ENCODE measurements at regions not wholly inside any gene's neighbourhood (a gene's known extent, or its start where the extent isn't known, plus 50 kb on each side); places are given as distances from the start of the nearest gene placed in this dataset.
A peak's percentile ranks its signal among the peaks of the same experiment; 100 is the strongest.

- Histone ChIP-seq H3K4me3 (no peak overlapping the region), H3K27me3 (no peaks in the 10 kb centered on the region), H3K36me3 (no peaks in the 10 kb centered on the region), H3K9me3 (no peaks in the 10 kb centered on the region), H3K4me1 (no peaks in the 10 kb centered on the region), H3K27ac (no peak overlapping the region)
- no peak for TF ChIP-seq CTCF (IDR thresholded peaks at IDR 0.05)
- DNase-seq (ENCODE audit: low spot score): no peak
Observed at GRCh38 chr13:22173610-22174009, 502.7 kb downstream of the FGF9 start.

GRCh38 chr13:22175241-22175640 lies 504.4 kb downstream of the FGF9 start:
- Histone ChIP-seq H3K9me3 (peaks cover 0 to 6% of the 10 kb centered on the region in 2 donors), H3K27ac (no peak overlapping the region), H3K36me3 (no peaks in the 10 kb centered on the region), H3K27me3 (no peaks in the 10 kb centered on the region), H3K4me3 (no peak overlapping the region), H3K4me1 (no peaks in the 10 kb centered on the region)
- TF ChIP-seq CTCF (IDR thresholded peaks at IDR 0.05): no peak
- no peak for DNase-seq (ENCODE audit: low spot score)

DNA sequence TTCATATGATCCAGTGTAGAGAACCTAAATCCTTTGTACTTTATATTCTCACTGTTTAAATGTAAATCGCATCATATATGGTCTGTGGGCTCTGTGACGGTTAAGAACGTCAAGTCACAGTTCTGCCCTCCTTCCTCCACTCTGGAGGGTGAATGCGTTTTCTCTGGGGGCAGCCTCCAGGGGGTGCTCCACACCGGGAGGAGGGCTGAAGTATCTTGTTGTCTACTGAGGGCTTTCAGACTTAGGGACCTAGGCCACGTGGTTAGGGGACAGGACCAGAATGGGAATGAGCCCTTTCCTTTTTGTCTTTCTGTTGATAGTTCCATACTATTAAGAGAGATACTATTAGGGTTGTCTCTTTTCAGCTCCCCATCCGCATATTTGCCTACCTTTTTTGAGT lies 504.9 kb downstream of the FGF9 start:
- peaks cover 0 to 6% of the 10 kb centered on the region in 2 donors for H3K9me3 ChIP-seq
- no peaks in the 10 kb centered on the region for H3K4me1 ChIP-seq
- H3K27me3 ChIP-seq: no peaks in the 10 kb centered on the region
- no peaks in the 10 kb centered on the region for H3K36me3 ChIP-seq
- no peak overlapping the region for H3K4me3 ChIP-seq
- no peak for TF ChIP-seq CTCF (IDR thresholded peaks at IDR 0.05)
- no peak overlapping the region for H3K27ac ChIP-seq
- no peak for DNase-seq (ENCODE audit: low spot score)

GRCh38 chr13:22176968-22177520 lies 506.2 kb downstream of the FGF9 start:
- H3K27me3 ChIP-seq: no peaks in the 10 kb centered on the region
- H3K4me3 ChIP-seq: no peak overlapping the region
- H3K9me3 ChIP-seq: peaks cover 0 to 6% of the 10 kb centered on the region in 2 donors
- H3K27ac ChIP-seq: no peak overlapping the region
- TF ChIP-seq CTCF (IDR thresholded peaks at IDR 0.05): no peak
- H3K36me3 ChIP-seq: no peaks in the 10 kb centered on the region
- DNase-seq (ENCODE audit: low spot score): no peak
- no peaks in the 10 kb centered on the region for H3K4me1 ChIP-seq

DNA sequence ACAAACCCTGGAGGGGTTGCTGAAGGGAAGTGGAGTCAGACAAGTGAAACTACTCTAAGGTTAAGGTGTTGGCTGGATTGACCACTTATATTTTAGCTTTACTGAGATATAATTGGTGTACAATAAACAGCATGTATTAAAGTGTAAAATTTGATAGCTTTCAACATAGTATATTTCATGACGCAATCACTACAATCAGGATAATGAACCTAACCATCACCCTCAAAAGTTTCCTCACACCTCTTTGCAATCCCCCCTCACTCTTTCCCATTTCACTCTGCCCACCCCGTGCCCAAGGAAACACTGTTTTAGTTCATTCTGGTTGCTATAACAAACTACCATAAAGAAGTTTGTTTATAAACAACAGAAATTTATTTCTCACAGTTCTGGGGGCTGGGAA lies 508.0 kb downstream of the FGF9 start:
- DNase-seq (ENCODE audit: low spot score): no peak
- Histone ChIP-seq H3K27me3 (no peaks in the 10 kb centered on the region), H3K36me3 (no peaks in the 10 kb centered on the region), H3K9me3 (peaks cover 0 to 6% of the 10 kb centered on the region in 2 donors), H3K4me1 (no peaks in the 10 kb centered on the region), H3K4me3 (no peak overlapping the region), H3K27ac (no peak overlapping the region)
- no peak for TF ChIP-seq CTCF (IDR thresholded peaks at IDR 0.05)

- Histone ChIP-seq H3K36me3 (no peaks in the 10 kb centered on the region), H3K27ac (peak overlapping the region in 1 of 2 donors; percentile 37), H3K4me1 (peaks cover 0 to 3% of the 10 kb centered on the region in 2 donors), H3K9me3 (no peaks in the 10 kb centered on the region), H3K27me3 (no peaks in the 10 kb centered on the region), H3K4me3 (no peak overlapping the region)
- no peak for DNase-seq (ENCODE audit: low spot score)
- TF ChIP-seq CTCF (IDR thresholded peaks at IDR 0.05): no peak
Observed at GRCh38 chr13:22187329-22187728, 516.5 kb downstream of the FGF9 start.

All from right atrium auricular region (tissue), 2 donors.